ENCODE measurements at regions not wholly inside any gene's neighbourhood (a gene's known extent, or its start where the extent isn't known, plus 50 kb on each side); places are given as distances from the start of the nearest gene placed in this dataset.

GRCh38 chr15:57797568-57798267 lies 91.2 kb downstream of the POLR2M start (continued):
- TF ChIP-seq PHF8 (CRISPR knock-in tag; IDR thresholded peaks at IDR 0.05), result no peak
- no peak for TF ChIP-seq TOE1 (CRISPR knock-in tag; IDR thresholded peaks at IDR 0.05)
- TF ChIP-seq ZNF264 (CRISPR knock-in tag; IDR thresholded peaks at IDR 0.05), result no peak
- TF ChIP-seq ZFP91 (CRISPR knock-in tag; IDR thresholded peaks at IDR 0.05; ENCODE audit: borderline replicate concordance), result no peak
- no peak for TF ChIP-seq ZNF737 (CRISPR knock-in tag; IDR thresholded peaks at IDR 0.05; ENCODE audit: borderline replicate concordance)
- no peak for TF ChIP-seq KAT2B (IDR thresholded peaks at IDR 0.05; ENCODE audit: borderline replicate concordance, low read depth, low read length)
- no peak for TF ChIP-seq NR0B2 (CRISPR knock-in tag; IDR thresholded peaks at IDR 0.05)

GRCh38 chr15:57806003-57806402 lies 99.5 kb downstream of the POLR2M start:
- CTCF ChIA-PET (ENCODE audit: low intra/inter-chr PET ratio, low total read pairs), result no interaction called here
- no peak for ATAC-seq
- no TSS peak for BruUV-seq (replicated peaks)
- no peak for TF ChIP-seq HDAC1 (CRISPR knock-in tag; IDR thresholded peaks at IDR 0.05)
- TF ChIP-seq YEATS4 (CRISPR knock-in tag; IDR thresholded peaks at IDR 0.05; ENCODE audit: borderline replicate concordance), result no peak
- no peak for TF ChIP-seq ZNF704 (CRISPR knock-in tag; IDR thresholded peaks at IDR 0.05; ENCODE audit: borderline replicate concordance)
- TF ChIP-seq RFXANK (CRISPR knock-in tag; IDR thresholded peaks at IDR 0.05), result no peak
- TF ChIP-seq ZNF407 (CRISPR knock-in tag; IDR thresholded peaks at IDR 0.05; ENCODE audit: not compliant biosample characterization), result no peak

More at GRCh38 chr15:57806003-57806402, 99.5 kb downstream of the POLR2M start:
- no peak overlapping the region for H3K9ac ChIP-seq (ENCODE audit: insufficient read depth, low read depth, low read length)
- POLR2A ChIA-PET, result no interaction called here
- H3K4me1 ChIP-seq (ENCODE audit: insufficient read depth, low read length), result no peaks in the 10 kb centered on the region
- no peak overlapping the region for H3K4me3 ChIP-seq (replicated peaks in 1 of 3; ENCODE audit: insufficient read depth in 1 of 3, low read depth in 2 of 3, low read length in 3 of 3)
- no peaks in the 10 kb centered on the region for H3K9me3 ChIP-seq (ENCODE audit: low read length)
- H2AFZ ChIP-seq (ENCODE audit: low read length), result peak overlapping the region; percentile 27
- WGBS (ENCODE audit: low lambda C conversion rate), result 31% methylated on average over 7 of the region's 7 CpGs
- intact Hi-C loops (cut with micrococcal nuclease; ENCODE audit: unreplicated experiment), result no loop called here
- in situ Hi-C loops (cut with HindIII; ENCODE audit: extremely low pct_ligation_motif_present, low pct_unique_long_range_greater_than_20kb), result no loop called here
- FAIRE-seq (no peak), DNase-seq (ENCODE audit: low spot score) (no peak)
- no peaks in the 10 kb centered on the region for H4K20me1 ChIP-seq (ENCODE audit: insufficient read depth, low read length)
- no peaks in the 10 kb centered on the region for H3K79me2 ChIP-seq (ENCODE audit: insufficient read depth, low read length)
- H3K4me2 ChIP-seq (ENCODE audit: low read depth, low read length), result no peak overlapping the region
- H3K27me3 ChIP-seq (ENCODE audit: control insufficient read depth in 1 of 2, insufficient read depth in 2 of 2, low read length in 2 of 2), result peaks cover 0 to 4% of the 10 kb centered on the region in 2 experiments; a peak in 1 of 5 replicates
- no peak overlapping the region for H3K27ac ChIP-seq (ENCODE audit: extremely low read length, insufficient read depth, low read length)
- H3K36me3 ChIP-seq (replicated peaks in 1 of 2; ENCODE audit: control insufficient read depth in 1 of 2, insufficient read depth in 2 of 2, low read length in 2 of 2), result no peaks in the 10 kb centered on the region

Measured in HepG2 (cell line).